Kidney (tissue), 13 donors: ENCODE measurements at regions not wholly inside any gene's neighbourhood (a gene's known extent, or its start where the extent isn't known, plus 50 kb on each side); places are given as distances from the start of the nearest gene placed in this dataset.

ENCODE experiments used
- DNase-seq, 5 donors: peaks; one replicate each; pipeline ENCODE4 v3.0.0-alpha.2; 2013 to 2020
- FAIRE-seq: peaks from 2 replicates; lab custom pipeline; 2012; peaks lifted over from hg19 to GRCh38; lab: Jason Lieb, UNC
- H3K27ac ChIP-seq, 2 donors: one replicate each; pipeline ENCODE4 v1.7.0; 2013; ENCODE audit warnings: low read depth in 2 of 2, low read length in 2 of 2, inconsistent platforms in 1 of 2
- H3K27me3 ChIP-seq: one replicate; pipeline ENCODE4 v1.7.1; 2013; ENCODE audit warnings: low read length, inconsistent platforms; ENCODE audit not compliant: control insufficient read depth, insufficient read depth
- H3K36me3 ChIP-seq, 3 donors: one replicate each; pipeline versions ENCODE4 v1.7.0 to v1.7.1; 2013; ENCODE audit warnings: low read length in 3 of 3, control low read depth in 1 of 3, inconsistent platforms in 1 of 3; ENCODE audit not compliant: insufficient read depth in 3 of 3, control insufficient read depth in 2 of 3
- H3K4me1 ChIP-seq, 3 donors: one replicate each; pipeline versions ENCODE4 v1.7.0 to v1.7.1; 2013; ENCODE audit warnings: low read length in 3 of 3, inconsistent platforms in 1 of 3, low read depth in 1 of 3; ENCODE audit not compliant: control insufficient read depth in 2 of 3, insufficient read depth in 2 of 3
- H3K4me3 ChIP-seq, 3 donors: one replicate each; pipeline versions ENCODE4 v1.7.0 to v1.8.1; 2013; ENCODE audit warnings: low read length in 3 of 3, control low read depth in 1 of 3, inconsistent platforms in 1 of 3
- H3K9ac ChIP-seq, 3 donors: one replicate each; pipeline versions ENCODE4 v1.7.0 to v1.7.1; 2013; ENCODE audit warnings: low read length in 3 of 3, control low read depth in 1 of 3, inconsistent platforms in 1 of 3
- H3K9me3 ChIP-seq, 3 donors: one replicate each; pipeline versions ENCODE4 v1.7.0 to v1.7.1; 2013; ENCODE audit warnings: low read length in 3 of 3, control low read depth in 1 of 3, inconsistent platforms in 1 of 3; ENCODE audit not compliant: control insufficient read depth in 2 of 3, insufficient read depth in 1 of 3
- intact Hi-C: fragments of 100-400 bp; cut with DNase I; formaldehyde crosslinking; loops from one replicate; pipeline ENCODE4 v1.11.1; 2022
- TF ChIP-seq, protein P1 (sequence below): IDR thresholded peaks from 3 replicates; pipeline ENCODE4 v1.5.1; 2012; ENCODE audit warnings: mild to moderate bottlenecking, moderate library complexity, borderline replicate concordance; ENCODE audit not compliant: insufficient read depth; ENCODE audit errors: extremely low read depth
- donor health status: control.
- donor health status: control.
- donor health status: control.
- donor health status: control.
- donor health status: control.
- donor health status: DM: yes; HTN: yes; CAD: no.
- donor health status: Normal renal cell carcinoma (clear cell type).

DNA sequence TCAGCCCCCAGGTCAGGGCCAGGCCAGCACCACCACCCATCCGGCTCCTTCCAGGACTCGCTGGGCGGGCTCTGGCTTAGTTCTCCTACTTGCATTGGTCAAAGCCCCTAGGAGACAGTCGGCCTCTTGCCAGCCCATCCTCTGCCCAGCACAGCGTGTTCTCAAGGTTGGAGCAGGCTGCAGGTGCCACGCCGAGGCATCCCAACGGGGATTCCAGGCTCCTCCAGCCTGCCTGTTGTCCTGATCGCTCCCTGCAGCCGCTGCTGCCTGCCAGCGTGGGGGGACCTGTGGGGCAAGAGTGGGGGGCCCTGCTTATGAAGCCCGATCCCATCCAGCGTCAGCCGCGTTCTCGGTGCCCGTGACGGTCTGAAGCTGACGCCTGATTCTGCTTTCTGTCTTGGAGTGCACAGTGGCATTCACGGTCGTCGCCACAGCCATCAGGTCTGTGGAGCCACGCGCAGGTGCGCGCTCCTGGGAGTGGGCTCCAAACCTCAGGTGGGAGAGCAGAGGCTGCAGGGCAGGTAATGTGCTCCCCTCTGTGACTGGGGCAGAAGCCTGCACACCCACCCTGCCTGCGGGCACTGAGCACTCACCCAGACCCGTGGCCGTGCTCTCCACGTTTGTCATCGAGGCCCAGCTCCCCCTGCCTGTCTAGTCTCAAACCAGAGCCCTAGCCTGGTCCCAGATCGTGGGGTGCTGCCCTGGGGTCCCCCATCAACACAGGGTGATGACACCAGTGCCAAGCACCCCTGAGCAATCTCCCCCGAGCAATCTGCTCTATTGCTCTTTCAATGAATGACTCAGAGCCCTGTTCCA lies 991.6 kb downstream of the BRD1 start:
- FAIRE-seq: no peak
- no peaks in the 10 kb centered on the region for H3K36me3 ChIP-seq
- intact Hi-C loops: no loop called here
- H3K4me1 ChIP-seq: no peaks in the 10 kb centered on the region
- TF ChIP-seq, protein P1, sequence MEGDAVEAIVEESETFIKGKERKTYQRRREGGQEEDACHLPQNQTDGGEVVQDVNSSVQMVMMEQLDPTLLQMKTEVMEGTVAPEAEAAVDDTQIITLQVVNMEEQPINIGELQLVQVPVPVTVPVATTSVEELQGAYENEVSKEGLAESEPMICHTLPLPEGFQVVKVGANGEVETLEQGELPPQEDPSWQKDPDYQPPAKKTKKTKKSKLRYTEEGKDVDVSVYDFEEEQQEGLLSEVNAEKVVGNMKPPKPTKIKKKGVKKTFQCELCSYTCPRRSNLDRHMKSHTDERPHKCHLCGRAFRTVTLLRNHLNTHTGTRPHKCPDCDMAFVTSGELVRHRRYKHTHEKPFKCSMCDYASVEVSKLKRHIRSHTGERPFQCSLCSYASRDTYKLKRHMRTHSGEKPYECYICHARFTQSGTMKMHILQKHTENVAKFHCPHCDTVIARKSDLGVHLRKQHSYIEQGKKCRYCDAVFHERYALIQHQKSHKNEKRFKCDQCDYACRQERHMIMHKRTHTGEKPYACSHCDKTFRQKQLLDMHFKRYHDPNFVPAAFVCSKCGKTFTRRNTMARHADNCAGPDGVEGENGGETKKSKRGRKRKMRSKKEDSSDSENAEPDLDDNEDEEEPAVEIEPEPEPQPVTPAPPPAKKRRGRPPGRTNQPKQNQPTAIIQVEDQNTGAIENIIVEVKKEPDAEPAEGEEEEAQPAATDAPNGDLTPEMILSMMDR: no peak
- peak in 1 of 5 donors; percentile 63 for DNase-seq
- no peak overlapping the region for H3K4me3 ChIP-seq
- H3K27ac ChIP-seq: no peak overlapping the region
- no peak overlapping the region for H3K9ac ChIP-seq
- H3K9me3 ChIP-seq: peaks cover 0 to 4% (median 2%) of the 10 kb centered on the region in 3 donors
- no peaks in the 10 kb centered on the region for H3K27me3 ChIP-seq

DNA sequence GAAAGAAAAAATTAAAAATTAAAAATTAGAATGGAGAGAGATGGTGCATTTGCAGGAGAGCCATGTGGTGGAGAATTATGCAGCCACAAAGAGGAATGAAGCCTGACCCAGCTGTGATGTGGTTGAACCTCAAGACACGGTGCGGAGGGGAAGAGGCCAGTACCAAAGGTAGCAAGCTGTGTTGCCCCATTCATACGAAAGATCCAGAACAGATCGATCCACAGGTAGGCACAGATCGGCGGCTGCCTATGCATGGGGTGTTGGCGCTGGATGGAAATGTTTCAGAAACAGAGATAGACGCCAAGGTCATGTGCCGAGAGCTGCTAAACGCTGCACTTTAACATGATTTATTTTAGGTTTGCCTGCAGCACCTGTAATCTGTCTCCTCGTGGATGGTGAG lies 992.3 kb downstream of the BRD1 start:
- TF ChIP-seq, protein P1: no peak
- intact Hi-C loops: no loop called here
- DNase-seq (peak in 1 of 5 donors; percentile 52), FAIRE-seq (no peak)
- Histone ChIP-seq H3K27me3 (no peaks in the 10 kb centered on the region), H3K36me3 (no peaks in the 10 kb centered on the region), H3K27ac (no peak overlapping the region), H3K9ac (no peak overlapping the region), H3K9me3 (peaks cover 0 to 5% (median 2%) of the 10 kb centered on the region in 3 donors), H3K4me3 (no peak overlapping the region), H3K4me1 (no peaks in the 10 kb centered on the region)

DNA sequence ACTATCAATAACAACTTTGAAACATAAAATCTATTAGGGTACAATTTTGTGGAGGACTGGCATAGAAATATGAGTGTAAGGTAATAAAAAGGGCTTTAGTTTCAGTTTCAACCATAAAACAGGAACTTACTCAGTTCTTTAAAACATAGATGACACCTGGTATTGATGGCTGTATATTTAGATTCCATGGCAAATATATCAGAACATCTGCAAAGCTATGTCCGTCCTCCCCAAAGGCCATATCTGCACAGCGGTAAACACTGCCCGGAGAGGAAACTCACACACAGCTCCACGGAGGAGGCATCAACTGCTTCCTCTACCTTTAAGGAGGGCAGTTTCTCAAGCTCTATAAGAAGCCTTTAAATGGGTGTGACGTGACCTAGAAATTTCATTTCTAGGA lies 993.3 kb downstream of the BRD1 start:
- Histone ChIP-seq H3K4me3 (no peak overlapping the region), H3K4me1 (no peaks in the 10 kb centered on the region), H3K27ac (no peak overlapping the region), H3K27me3 (no peaks in the 10 kb centered on the region), H3K36me3 (no peaks in the 10 kb centered on the region), H3K9me3 (peaks cover 0 to 6% (median 2%) of the 10 kb centered on the region in 3 donors), H3K9ac (no peak overlapping the region)
- no peak for FAIRE-seq
- TF ChIP-seq, protein P1: no peak
- DNase-seq: no peak
- intact Hi-C loops: no loop called here
